Subcutaneous abdominal adipose tissue (tissue), 5 donors: ENCODE measurements at regions not wholly inside any gene's neighbourhood (a gene's known extent, or its start where the extent isn't known, plus 50 kb on each side); places are given as distances from the start of the nearest gene placed in this dataset.

Experiments used
- H3K27ac ChIP-seq: one replicate; pipeline ENCODE4 v1.7.0; 2013; ENCODE audit warnings: low read depth, mild to moderate bottlenecking, inconsistent platforms, low read length, moderate library complexity
- H3K27me3 ChIP-seq, 5 donors: one replicate each; pipeline ENCODE4 v1.7.0; 2013; ENCODE audit warnings: low read length in 5 of 5, inconsistent platforms in 1 of 5; ENCODE audit not compliant: control insufficient read depth in 5 of 5, insufficient read depth in 4 of 5
- H3K36me3 ChIP-seq, 5 donors: one replicate each; pipeline ENCODE4 v1.7.0; 2013; ENCODE audit warnings: low read length in 5 of 5; ENCODE audit not compliant: control insufficient read depth in 5 of 5, insufficient read depth in 5 of 5
- H3K4me1 ChIP-seq, 5 donors: one replicate each; pipeline ENCODE4 v1.7.0; 2013; ENCODE audit warnings: low read length in 5 of 5, mild to moderate bottlenecking in 3 of 5, moderate library complexity in 1 of 5; ENCODE audit not compliant: control insufficient read depth in 5 of 5, insufficient read depth in 5 of 5
- H3K4me3 ChIP-seq, 5 donors: one replicate each; pipeline ENCODE4 v1.7.0; 2013; ENCODE audit warnings: low read length in 5 of 5, low read depth in 1 of 5
- H3K9ac ChIP-seq, 5 donors: one replicate each; pipeline ENCODE4 v1.7.0; 2013; ENCODE audit warnings: low read length in 5 of 5, mild to moderate bottlenecking in 4 of 5, moderate library complexity in 3 of 5
- H3K9me3 ChIP-seq, 5 donors: one replicate each; pipeline ENCODE4 v1.7.0; 2013; ENCODE audit warnings: low read length in 5 of 5; ENCODE audit not compliant: control insufficient read depth in 5 of 5
- donor health status: healthy.
- donor health status: healthy.
- donor health status: healthy.
- donor health status: healthy.
- donor health status: healthy.

DNA sequence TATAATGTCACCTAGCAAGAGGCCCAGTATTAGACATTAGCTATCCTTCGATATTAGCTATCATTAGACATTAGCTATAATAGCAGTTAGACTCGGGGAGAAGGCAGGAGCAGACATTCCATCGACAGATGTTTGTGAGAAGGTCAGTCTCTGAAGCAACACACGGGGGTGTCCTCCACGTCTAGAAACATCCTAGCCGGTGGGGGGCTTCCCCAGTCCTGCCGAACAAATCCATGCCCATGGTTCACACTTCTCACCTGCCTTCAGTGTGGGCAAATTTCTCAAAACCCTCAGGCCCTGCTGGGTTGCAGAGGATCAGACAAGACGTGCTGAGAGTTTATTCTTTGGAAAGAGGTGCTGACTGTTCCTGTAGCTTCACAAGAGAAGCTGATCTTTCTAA, 151.1 kb downstream of the IRF8 start:
- H3K27me3 ChIP-seq, result peaks cover 0 to 30% (median 18%) of the 10 kb centered on the region in 5 donors
- H3K9ac ChIP-seq, result no peak overlapping the region
- H3K9me3 ChIP-seq, result no peaks in the 10 kb centered on the region
- H3K27ac ChIP-seq, result no peak overlapping the region
- H3K36me3 ChIP-seq, result no peaks in the 10 kb centered on the region
- no peak overlapping the region for H3K4me3 ChIP-seq
- H3K4me1 ChIP-seq, result peaks cover 0 to 14% (median 14%) of the 10 kb centered on the region in 5 donors

DNA sequence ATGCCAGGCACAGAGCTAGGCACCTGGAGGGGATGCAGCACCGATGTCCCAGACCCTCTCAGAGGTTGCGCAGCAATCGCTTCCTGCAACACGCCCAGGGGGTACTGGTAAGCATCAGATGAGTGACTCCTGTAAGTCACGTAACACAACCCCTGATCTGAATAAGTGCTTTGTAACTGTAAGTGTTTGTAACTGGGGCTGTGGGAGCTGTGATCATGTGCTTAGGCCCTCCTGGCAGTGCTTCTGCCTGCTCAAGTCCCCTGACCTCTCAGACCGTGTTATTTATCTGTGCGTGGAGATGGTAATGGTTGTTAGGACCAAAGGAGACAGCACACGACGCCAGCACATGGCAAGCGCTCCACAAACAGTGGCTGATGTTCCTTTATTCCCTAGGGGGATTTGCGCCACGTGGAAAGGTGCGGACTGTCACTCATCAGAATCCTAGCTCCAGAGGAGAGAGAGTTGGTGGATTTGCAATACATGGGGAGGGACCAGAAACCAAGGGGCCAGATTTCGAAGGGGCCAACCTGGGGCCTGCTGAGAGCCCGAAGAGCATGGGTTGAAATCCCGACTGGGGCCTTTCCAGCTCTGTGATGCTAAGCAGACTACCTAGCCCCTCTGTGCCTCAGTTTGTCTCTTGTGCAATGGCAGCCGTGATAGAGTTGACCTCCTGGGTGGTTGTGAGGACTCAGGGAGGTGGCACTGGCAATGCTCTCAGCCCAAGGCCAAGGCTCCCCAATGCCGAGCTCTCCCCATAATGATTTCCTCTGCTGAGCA, 151.8 kb downstream of the IRF8 start:
- Histone ChIP-seq H3K27me3 (peaks cover 0 to 30% (median 18%) of the 10 kb centered on the region in 5 donors), H3K27ac (no peak overlapping the region), H3K9me3 (no peaks in the 10 kb centered on the region)

DNA sequence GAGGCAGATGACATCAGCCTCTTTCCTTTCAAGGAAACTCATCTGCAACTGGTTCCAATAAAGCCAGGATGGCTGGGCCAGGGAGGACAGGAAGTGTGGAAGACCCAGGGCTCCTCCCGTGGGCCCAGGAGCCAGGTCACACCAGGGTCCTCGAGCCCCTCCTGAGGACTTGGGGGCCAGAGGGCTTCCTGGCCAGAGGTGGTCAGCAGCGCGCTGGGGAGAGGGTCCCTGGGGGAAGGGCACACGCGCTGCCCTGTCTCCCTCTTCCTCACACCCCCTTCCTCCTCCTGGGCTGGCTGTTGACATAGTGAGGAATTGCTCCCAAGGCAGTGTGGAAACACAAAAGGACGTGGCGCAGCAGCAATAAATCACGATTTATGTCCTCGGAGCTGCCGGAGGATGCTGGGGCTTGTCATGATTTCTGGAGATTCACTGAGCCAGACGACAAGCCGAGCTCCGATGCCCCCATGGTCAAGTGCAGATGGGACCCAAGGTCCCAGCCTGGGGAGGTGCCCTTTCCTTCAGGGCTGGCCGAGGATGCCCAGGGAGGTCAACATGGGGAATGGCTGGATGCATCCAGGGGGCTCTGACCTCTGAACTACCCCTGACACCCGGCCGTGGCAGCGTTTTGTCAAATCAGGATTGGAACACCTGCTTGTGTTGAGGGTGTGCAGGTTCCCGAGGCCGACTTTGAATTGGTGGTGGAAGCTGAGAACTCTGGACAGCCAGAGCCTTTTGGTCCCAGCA, 152.6 kb downstream of the IRF8 start:
- H3K27ac ChIP-seq, result no peak overlapping the region
- H3K27me3 ChIP-seq, result peaks cover 0 to 30% (median 18%) of the 10 kb centered on the region in 5 donors
- H3K36me3 ChIP-seq, result no peaks in the 10 kb centered on the region
- no peak overlapping the region for H3K9ac ChIP-seq
- peaks cover 0 to 14% (median 14%) of the 10 kb centered on the region in 5 donors for H3K4me1 ChIP-seq
- no peak overlapping the region for H3K4me3 ChIP-seq
- H3K9me3 ChIP-seq, result no peaks in the 10 kb centered on the region

More for the DNA sequence above, 151.8 kb downstream of the IRF8 start:
- H3K9ac ChIP-seq, result no peak overlapping the region
- peaks cover 0 to 14% (median 14%) of the 10 kb centered on the region in 5 donors for H3K4me1 ChIP-seq
- H3K4me3 ChIP-seq, result no peak overlapping the region
- H3K36me3 ChIP-seq, result no peaks in the 10 kb centered on the region

DNA sequence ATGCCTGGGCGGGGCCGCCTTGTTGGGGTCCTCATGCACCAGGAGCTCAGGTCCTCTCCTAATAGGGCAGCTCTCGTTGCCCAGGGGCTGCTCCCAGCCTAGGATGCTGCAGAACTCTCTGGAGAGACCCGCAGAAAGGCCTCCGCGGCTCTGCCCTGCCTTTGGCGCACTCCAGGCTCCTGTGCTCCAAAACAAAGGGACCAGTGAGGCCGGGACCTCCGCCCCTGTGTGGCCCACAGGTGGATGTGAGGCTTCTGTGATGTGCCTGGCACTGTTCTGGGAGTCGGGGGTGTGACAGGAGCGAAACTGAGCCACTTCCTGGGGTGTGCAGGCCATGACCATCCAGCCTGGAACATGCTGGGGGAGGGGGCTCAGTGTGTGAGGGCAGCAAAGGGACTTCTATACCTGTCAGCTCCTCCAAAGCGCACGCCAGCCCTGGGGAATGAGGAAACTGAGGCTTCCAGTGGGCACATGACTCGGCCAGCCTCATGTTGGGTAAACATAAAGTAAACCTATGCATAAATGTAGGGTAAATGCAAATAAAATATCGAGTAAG, 153.2 kb downstream of the IRF8 start:
- peaks cover 0 to 14% (median 14%) of the 10 kb centered on the region in 5 donors for H3K4me1 ChIP-seq
- H3K9ac ChIP-seq, result no peak overlapping the region
- H3K9me3 ChIP-seq, result no peaks in the 10 kb centered on the region
- H3K27me3 ChIP-seq, result peaks cover 0 to 30% (median 18%) of the 10 kb centered on the region in 5 donors
- H3K36me3 ChIP-seq, result no peaks in the 10 kb centered on the region
- no peak overlapping the region for H3K4me3 ChIP-seq
- no peak overlapping the region for H3K27ac ChIP-seq

DNA sequence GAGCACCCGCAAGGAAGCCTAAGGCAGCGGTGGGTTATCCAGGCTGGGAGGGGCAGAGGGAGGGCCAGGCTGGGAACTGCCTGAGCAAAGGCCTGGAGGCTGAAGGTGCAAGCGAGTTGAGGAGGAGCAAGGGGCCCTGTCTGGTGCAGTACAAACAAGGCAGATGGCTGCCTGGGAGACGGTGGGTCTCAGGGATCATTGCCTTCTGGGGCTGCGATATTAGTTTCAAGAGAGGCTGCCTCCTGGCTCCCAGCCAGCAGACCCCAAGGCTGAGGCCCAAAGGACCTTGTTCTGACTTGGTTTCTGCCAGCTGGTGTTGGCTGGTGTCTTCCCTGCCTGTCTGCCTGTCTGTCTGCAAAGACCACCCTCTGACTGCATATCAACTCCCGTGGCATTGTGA, 154.0 kb downstream of the IRF8 start:
- no peak overlapping the region for H3K4me3 ChIP-seq
- no peak overlapping the region for H3K9ac ChIP-seq
- H3K27me3 ChIP-seq, result peaks cover 0 to 28% (median 18%) of the 10 kb centered on the region in 5 donors
- peaks cover 0 to 14% (median 14%) of the 10 kb centered on the region in 5 donors for H3K4me1 ChIP-seq
- H3K36me3 ChIP-seq, result no peaks in the 10 kb centered on the region
- no peaks in the 10 kb centered on the region for H3K9me3 ChIP-seq
- no peak overlapping the region for H3K27ac ChIP-seq

DNA sequence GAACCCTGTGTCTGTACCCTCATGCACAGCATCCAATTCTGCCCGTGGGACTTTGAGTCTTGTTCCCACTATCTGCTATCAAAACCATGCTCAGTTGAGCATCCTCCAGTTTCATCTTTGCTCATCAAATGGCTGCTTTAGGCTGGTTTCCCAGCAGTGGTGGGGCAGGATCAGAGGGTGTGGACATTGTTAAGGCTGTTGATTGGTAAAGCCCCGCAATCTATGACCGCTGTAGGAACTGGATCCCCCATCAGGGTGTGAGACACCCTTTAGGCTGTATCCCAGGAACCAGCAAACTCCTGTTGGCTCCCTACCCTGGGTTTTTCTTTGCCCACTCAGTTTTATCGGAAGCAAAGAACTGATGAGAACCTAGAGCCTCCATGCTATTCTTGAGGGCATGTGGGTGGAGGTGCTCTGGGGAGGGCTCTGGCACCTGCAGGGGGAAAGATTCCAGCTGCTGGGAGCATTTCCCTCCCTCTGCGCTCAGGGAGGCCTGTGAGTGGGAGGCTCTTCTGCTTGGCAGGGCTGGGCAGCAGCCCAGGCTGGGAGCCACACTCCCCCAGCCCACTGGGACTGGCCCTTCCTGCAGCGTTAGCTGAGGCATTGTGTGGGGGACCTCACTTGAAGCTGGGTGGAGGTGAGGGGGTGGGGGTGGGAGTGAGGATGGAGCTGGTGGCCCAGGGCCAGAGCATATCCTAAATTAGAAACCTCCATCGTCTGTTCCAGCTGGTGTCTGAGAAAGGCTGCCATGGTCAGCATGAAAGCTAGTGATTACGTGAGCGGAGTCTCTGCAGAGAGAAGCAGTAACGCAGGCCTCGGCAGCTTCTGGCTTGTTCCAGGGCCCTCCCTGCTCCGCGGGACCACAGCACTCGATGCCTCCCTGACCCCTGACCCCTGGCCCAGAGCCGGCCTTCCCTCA, 160.6 kb downstream of the IRF8 start:
- Histone ChIP-seq H3K36me3 (no peaks in the 10 kb centered on the region), H3K9ac (peak overlapping the region in 2 of 5 donors; percentile 29 to 38), H3K9me3 (no peaks in the 10 kb centered on the region), H3K27me3 (no peaks in the 10 kb centered on the region), H3K4me3 (no peak overlapping the region), H3K27ac (peak overlapping the region; percentile 46), H3K4me1 (peaks cover 17 to 49% (median 46%) of the 10 kb centered on the region in 5 donors)

DNA sequence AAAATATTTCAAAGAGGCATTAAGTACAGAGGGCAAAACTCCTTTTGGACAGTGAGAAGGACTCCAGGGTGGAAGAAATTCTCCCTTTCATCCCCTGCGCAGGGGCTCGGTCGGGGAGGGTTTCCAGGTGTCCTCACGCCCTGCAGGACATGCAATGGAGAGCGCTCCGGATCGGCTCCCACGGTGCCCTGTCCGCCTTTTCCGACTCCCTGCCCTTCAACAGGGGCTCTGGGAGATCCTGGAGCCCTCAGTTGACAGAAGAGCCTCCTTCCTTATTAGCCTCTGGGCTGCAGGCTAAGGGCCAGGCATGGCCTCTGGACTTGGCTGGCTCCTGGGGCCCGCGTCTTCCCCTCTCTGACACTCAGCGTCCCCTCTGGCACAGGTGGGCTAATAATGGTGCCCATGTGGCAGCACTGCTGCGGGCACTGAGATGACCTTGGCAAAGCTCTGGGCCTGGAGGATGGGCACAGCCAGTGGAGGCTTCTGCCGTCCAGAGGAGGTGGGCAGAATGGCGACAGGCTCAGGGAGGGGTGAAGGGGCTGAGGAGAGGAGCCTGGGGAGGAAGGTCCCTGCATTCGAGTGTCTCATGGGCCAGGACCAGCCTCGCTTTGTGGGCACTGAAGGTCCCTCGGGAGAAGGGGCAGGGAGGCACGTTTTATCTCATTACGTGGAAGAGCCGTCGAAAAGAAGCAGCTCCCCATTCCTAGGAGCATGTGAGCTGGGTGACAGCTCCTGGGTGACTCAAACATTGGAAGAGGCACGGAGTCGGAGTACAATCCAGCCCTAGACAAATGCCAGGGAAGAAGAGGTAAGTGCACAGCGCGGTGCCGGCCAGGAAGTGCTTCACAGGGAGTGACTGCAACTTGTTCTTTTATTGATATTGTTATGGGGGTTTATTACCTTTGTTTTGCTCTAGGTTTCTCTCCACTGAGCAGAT, 161.7 kb downstream of the IRF8 start:
- Histone ChIP-seq H3K4me1 (peaks cover 22 to 60% (median 53%) of the 10 kb centered on the region in 5 donors), H3K27ac (peak overlapping the region; percentile 46), H3K9ac (peak overlapping the region in 2 of 5 donors; percentile 29 to 38), H3K36me3 (no peaks in the 10 kb centered on the region), H3K4me3 (no peak overlapping the region), H3K9me3 (no peaks in the 10 kb centered on the region), H3K27me3 (no peaks in the 10 kb centered on the region)

DNA sequence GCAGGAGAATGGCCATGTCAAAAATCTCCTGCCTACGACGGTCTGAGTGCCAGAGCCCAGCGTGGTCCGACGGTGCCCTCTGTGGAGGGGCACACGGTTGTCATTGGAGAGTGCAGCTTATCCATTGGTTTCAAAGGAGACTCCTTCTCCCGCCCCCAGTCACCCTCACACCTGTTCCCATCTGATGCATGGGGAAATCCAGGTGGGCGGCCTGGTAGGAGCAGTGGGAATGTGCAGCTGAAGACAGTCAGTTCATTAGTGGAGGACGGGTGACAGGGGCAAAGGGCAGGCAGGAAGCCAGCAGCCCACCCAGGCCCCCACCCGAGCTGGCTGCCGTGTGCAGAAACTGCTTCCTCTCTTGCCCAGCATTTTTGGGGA, 162.3 kb downstream of the IRF8 start:
- Histone ChIP-seq H3K36me3 (no peaks in the 10 kb centered on the region), H3K4me1 (peaks cover 22 to 66% (median 60%) of the 10 kb centered on the region in 5 donors), H3K27me3 (no peaks in the 10 kb centered on the region), H3K4me3 (no peak overlapping the region), H3K9me3 (no peaks in the 10 kb centered on the region), H3K9ac (no peak overlapping the region), H3K27ac (no peak overlapping the region)

DNA sequence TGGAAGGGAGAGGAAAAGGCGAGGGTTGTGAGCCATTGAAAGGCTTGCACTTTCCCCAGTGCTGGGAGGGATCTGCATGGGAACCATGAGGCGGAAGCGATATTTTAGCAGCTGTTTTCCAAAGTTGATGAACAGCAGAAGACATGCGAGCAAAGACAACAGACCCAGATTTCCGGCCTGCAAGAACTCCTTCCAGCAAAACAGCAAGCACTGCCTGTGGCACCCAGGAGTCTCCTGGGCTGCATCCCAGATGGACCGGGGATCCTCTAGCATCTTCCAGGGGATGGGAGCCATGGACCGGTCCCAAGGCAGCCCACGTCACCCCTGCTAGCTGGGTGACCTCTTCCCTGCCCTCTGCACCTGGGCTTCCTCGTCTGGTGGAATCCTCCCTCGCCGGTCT, 162.8 kb downstream of the IRF8 start:
- H3K4me1 ChIP-seq, result peaks cover 22 to 71% (median 64%) of the 10 kb centered on the region in 5 donors
- no peak overlapping the region for H3K9ac ChIP-seq
- H3K36me3 ChIP-seq, result no peaks in the 10 kb centered on the region
- H3K9me3 ChIP-seq, result no peaks in the 10 kb centered on the region
- H3K27ac ChIP-seq, result no peak overlapping the region
- H3K4me3 ChIP-seq, result no peak overlapping the region
- no peaks in the 10 kb centered on the region for H3K27me3 ChIP-seq
